A673 (cell line): ENCODE measurements at regions not wholly inside any gene's neighbourhood (a gene's known extent, or its start where the extent isn't known, plus 50 kb on each side); places are given as distances from the start of the nearest gene placed in this dataset.
"Not testable (repeated sequence)": the region's sequence is repeated elsewhere in the genome, so short reads cannot be mapped to it uniquely, and the experiment has no call there.

Experiments used
- BruUV-seq: library from RNA; stranded (reverse); fragments of 400-500 nt; replicated peaks from 2 replicates; lab custom pipeline; 2021; lab: Mats Ljungman, UMichigan
- CTCF ChIA-PET: fragments of 300-600 bp; sonication (Branson Sonifier 250); formaldehyde crosslinking; loops from one replicate; lab custom pipeline; 2022; ENCODE audit warnings: antibody characterized with exemption; lab: Charles Lee
- POLR2A ChIA-PET: fragments of 300-600 bp; sonication (Branson Sonifier 250); formaldehyde crosslinking; loops from one replicate; lab custom pipeline; 2022; ENCODE audit warnings: antibody characterized with exemption; ENCODE audit not compliant: low non-redundant PET; lab: Charles Lee
- DNase-seq: peaks from one replicate; pipeline ENCODE4 v3.0.0-alpha.2; 2015; ENCODE audit warnings: low spot score
- H3K27ac ChIP-seq: fragments of 200-600 bp; sonication (generic); 2 replicates; pipeline ENCODE4 v1.5.1; 2016; ENCODE audit warnings: mixed run types, low read depth, mild to moderate bottlenecking, mixed read lengths, antibody characterized with exemption, low read length; ENCODE audit not compliant: poor library complexity, severe bottlenecking
- H3K27me3 ChIP-seq: fragments of 200-600 bp; sonication (generic); replicated peaks from 2 replicates; pipeline ENCODE4 v1.6.1; 2017; ENCODE audit warnings: mixed run types, low read depth, mild to moderate bottlenecking, mixed read lengths, antibody characterized with exemption, low read length; ENCODE audit not compliant: insufficient read depth, poor library complexity
- H3K36me3 ChIP-seq: fragments of 200-600 bp; sonication (generic); 2 replicates; pipeline ENCODE4 v1.6.1; 2016; ENCODE audit warnings: mixed run types, mild to moderate bottlenecking, mixed read lengths, antibody characterized with exemption, low read length; ENCODE audit not compliant: insufficient read depth, poor library complexity, severe bottlenecking
- H3K4me1 ChIP-seq: fragments of 200-600 bp; sonication (generic); 2 replicates; pipeline ENCODE4 v1.6.1; 2017; ENCODE audit warnings: mixed run types, mild to moderate bottlenecking, mixed read lengths, antibody characterized with exemption, low read length; ENCODE audit not compliant: insufficient read depth, poor library complexity, severe bottlenecking
- H3K4me3 ChIP-seq: fragments of 200-600 bp; sonication (generic); 2 replicates; pipeline ENCODE4 v1.5.1; 2016; ENCODE audit warnings: low read depth, mixed run types, mild to moderate bottlenecking, mixed read lengths, low read length; ENCODE audit not compliant: poor library complexity, severe bottlenecking
- H3K9me3 ChIP-seq: fragments of 200-600 bp; sonication (generic); 2 replicates; pipeline ENCODE4 v1.6.1; 2016; ENCODE audit warnings: mixed run types, low read depth, mild to moderate bottlenecking, mixed read lengths, antibody characterized with exemption, low read length; ENCODE audit not compliant: poor library complexity, severe bottlenecking
- CTCF ChIP-seq: fragments of 300-800, 200-600 bp; sonication (generic); conservative IDR thresholded peaks from 2 replicates; pipeline ENCODE4 v1.5.1; 2017; ENCODE audit warnings: low read depth, mild to moderate bottlenecking, antibody characterized with exemption, low read length, moderate library complexity, mixed read lengths
- EZH2 ChIP-seq: fragments of 200-600 bp; sonication (generic); IDR thresholded peaks from 2 replicates; pipeline ENCODE4 v1.6.1; 2017; ENCODE audit warnings: borderline replicate concordance, low read depth, mild to moderate bottlenecking, mixed read lengths, antibody characterized with exemption, low read length; ENCODE audit not compliant: poor library complexity, severe bottlenecking
- intact Hi-C: fragments of 100-400 bp; cut with micrococcal nuclease; formaldehyde crosslinking; loops from one replicate; pipeline ENCODE4 v1.10.0; 2022; ENCODE audit not compliant: unreplicated experiment

GRCh38 chr7:54454700-54455099 lies 87.5 kb upstream of the VSTM2A start:
- DNase-seq, BruUV-seq, intact Hi-C loops, H3K27ac ChIP-seq, H3K4me3 ChIP-seq, CTCF ChIA-PET, H3K4me1 ChIP-seq, H3K36me3 ChIP-seq, H3K27me3 ChIP-seq, H3K9me3 ChIP-seq, POLR2A ChIA-PET: not testable (repeated sequence)

- Histone ChIP-seq H3K4me1 (no peaks in the 10 kb centered on the region), H3K27me3 (no peaks in the 10 kb centered on the region), H3K9me3 (peaks cover 47% of the 10 kb centered on the region), H3K36me3 (no peaks in the 10 kb centered on the region), H3K4me3 (no peak overlapping the region), H3K27ac (no peak overlapping the region)
- no peak for DNase-seq
- no peak for TF ChIP-seq EZH2
- no peak for TF ChIP-seq CTCF
- BruUV-seq = no TSS peak
- ChIA-PET POLR2A (no interaction called here), CTCF (no interaction called here)
- intact Hi-C loops = no loop called here
These were observed 77.1 kb upstream of the VSTM2A start for GRCh38 chr7:54465095-54465494.

GRCh38 chr7:54469740-54470139 lies 72.4 kb upstream of the VSTM2A start:
- no peak for TF ChIP-seq CTCF
- H3K4me1 ChIP-seq = no peaks in the 10 kb centered on the region
- H3K36me3 ChIP-seq = no peaks in the 10 kb centered on the region
- intact Hi-C loops = no loop called here
- H3K4me3 ChIP-seq = no peak overlapping the region
- POLR2A ChIA-PET = no interaction called here
- peaks cover 38% of the 10 kb centered on the region for H3K9me3 ChIP-seq
- no peak overlapping the region for H3K27ac ChIP-seq
- DNase-seq = no peak
- H3K27me3 ChIP-seq = no peaks in the 10 kb centered on the region
- BruUV-seq = no TSS peak
- CTCF ChIA-PET = no interaction called here

GRCh38 chr7:54476609-54477008 lies 65.6 kb upstream of the VSTM2A start:
- Histone ChIP-seq H3K27ac (no peak overlapping the region), H3K36me3 (no peaks in the 10 kb centered on the region), H3K9me3 (peaks cover 29% of the 10 kb centered on the region), H3K4me3 (no peak overlapping the region), H3K27me3 (no peaks in the 10 kb centered on the region), H3K4me1 (no peaks in the 10 kb centered on the region)
- DNase-seq = no peak
- CTCF ChIA-PET = no interaction called here
- no TSS peak for BruUV-seq
- intact Hi-C loops = no loop called here
- POLR2A ChIA-PET = no interaction called here
- no peak for TF ChIP-seq CTCF
- no peak for TF ChIP-seq EZH2
